ENCODE measurements at regions not wholly inside any gene's neighbourhood (a gene's known extent, or its start where the extent isn't known, plus 50 kb on each side); places are given as distances from the start of the nearest gene placed in this dataset.

DNA sequence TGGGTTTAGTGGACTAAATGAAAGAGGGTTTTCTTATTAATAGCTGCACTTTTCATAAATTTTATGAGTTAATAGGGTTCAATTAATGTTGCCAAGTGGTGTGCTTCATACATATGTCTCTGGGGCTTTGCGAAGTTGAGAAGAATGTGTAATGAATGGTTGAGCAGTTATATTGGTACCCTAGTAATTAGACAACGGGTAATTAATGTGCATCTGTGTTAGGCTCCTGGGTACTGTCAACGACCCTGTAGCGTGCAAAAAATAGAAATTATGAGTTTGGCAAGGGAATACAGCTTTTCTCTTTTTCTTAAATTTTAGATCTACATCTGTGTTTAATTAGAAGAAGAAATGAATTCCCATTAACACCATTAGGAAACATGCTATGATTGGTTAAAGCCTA is 1027.7 kb downstream of the ARAP2 start:
- intact Hi-C loops (cut with micrococcal nuclease): no loop called here
- Mint-ChIP-seq H3K4me3 (no peak overlapping the region), H3K9me3 (no peaks in the 10 kb centered on the region), H3K4me1 (no peaks in the 10 kb centered on the region), H3K27ac (no peak overlapping the region), H3K36me3 (ENCODE audit: low read depth) (no peaks in the 10 kb centered on the region), H3K27me3 (no peaks in the 10 kb centered on the region)
- no peak for DNase-seq

DNA sequence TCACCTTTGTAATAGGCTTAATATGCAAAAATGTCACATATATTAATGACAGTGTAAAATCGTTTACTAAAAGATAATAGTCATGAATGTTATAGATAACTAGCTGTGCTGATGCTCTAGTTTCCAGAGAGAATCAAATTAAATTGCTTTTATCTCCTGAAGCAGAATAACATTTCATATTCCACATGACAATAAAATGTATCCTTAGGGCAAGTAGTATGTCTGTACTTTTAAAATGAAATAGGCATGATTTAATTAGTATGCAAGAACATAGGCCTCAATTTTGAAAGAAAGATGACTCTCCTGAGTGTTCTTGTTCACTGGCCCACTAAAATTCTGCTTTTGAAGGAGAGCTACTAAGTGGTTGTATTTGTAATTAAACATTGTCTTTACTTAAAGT is 1027.0 kb downstream of the ARAP2 start:
- Mint-ChIP-seq H3K27me3 (no peaks in the 10 kb centered on the region), H3K36me3 (ENCODE audit: low read depth) (no peaks in the 10 kb centered on the region), H3K27ac (no peak overlapping the region), H3K9me3 (no peaks in the 10 kb centered on the region), H3K4me3 (no peak overlapping the region), H3K4me1 (no peaks in the 10 kb centered on the region)
- intact Hi-C loops (cut with micrococcal nuclease): no loop called here
- no peak for DNase-seq

DNA sequence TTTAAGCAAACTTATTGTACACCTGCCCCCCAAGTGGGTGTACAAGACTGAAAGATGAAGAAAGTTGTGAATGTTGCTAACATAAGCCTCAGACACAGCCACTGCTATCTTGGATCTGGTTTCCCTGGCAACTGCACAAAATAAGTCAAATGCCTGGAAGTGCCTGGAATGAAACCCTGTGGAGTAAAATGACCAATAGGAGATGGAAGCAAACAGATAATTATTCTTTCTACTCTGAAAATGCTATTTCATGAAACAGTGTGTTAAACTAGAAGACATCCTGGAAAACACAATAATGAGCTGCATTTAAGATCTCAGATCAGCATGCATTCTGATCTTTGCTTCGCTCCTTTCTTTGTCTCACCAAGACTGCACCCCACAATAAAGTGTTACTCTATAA is 1016.0 kb downstream of the ARAP2 start:
- Mint-ChIP-seq H3K36me3 (ENCODE audit: low read depth) (no peaks in the 10 kb centered on the region), H3K4me3 (no peak overlapping the region), H3K4me1 (no peaks in the 10 kb centered on the region), H3K27me3 (no peaks in the 10 kb centered on the region), H3K9me3 (no peaks in the 10 kb centered on the region), H3K27ac (no peak overlapping the region)
- intact Hi-C loops (cut with micrococcal nuclease): no loop called here
- no peak for DNase-seq

DNA sequence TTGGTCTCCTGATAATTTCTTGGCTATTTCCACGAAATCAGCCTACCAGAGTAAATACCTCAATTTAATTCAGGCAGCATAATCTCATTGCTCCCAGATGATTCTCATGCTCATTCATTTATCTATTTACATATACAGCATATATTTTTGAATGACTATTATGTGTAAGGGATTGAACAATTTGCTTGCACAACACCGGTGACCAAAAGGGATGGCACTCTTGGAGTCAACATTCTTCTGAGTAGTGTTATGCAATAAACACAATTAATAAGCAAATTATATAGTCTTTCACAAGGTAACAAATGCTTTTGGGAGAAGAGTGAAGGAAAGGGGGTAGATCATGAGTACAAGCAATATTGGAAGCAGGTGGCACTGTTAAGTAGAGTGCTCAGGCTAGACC is 1015.3 kb downstream of the ARAP2 start:
- Mint-ChIP-seq H3K4me3 (no peak overlapping the region), H3K36me3 (ENCODE audit: low read depth) (no peaks in the 10 kb centered on the region), H3K27ac (no peak overlapping the region), H3K4me1 (no peaks in the 10 kb centered on the region), H3K27me3 (no peaks in the 10 kb centered on the region), H3K9me3 (no peaks in the 10 kb centered on the region)
- intact Hi-C loops (cut with micrococcal nuclease): no loop called here
- DNase-seq: no peak

DNA sequence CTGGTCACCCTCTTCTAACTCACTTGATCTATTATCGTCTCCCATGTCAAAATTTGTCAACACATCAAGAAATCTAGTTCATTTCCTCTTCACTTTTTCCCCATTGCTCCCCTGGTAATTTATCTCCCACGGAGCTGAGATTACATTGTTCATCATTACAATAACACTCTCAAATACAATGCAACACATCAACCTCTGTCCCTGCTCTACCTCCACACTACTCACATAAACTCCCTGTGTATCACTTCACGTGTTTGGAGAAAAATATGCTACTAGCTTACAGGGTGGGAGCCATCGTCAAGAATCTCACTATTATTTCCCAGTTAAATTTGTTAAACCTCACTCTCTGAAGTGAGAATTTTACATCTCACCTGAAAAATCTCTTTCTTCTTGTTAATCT is 1006.4 kb downstream of the ARAP2 start:
- no peaks in the 10 kb centered on the region for H3K36me3 Mint-ChIP-seq (ENCODE audit: low read depth)
- no peak for DNase-seq
- no peak overlapping the region for H3K4me3 Mint-ChIP-seq
- H3K27ac Mint-ChIP-seq: no peak overlapping the region
- H3K4me1 Mint-ChIP-seq: no peaks in the 10 kb centered on the region
- no peaks in the 10 kb centered on the region for H3K27me3 Mint-ChIP-seq
- peaks cover 3% of the 10 kb centered on the region for H3K9me3 Mint-ChIP-seq
- intact Hi-C loops (cut with micrococcal nuclease): no loop called here

DNA sequence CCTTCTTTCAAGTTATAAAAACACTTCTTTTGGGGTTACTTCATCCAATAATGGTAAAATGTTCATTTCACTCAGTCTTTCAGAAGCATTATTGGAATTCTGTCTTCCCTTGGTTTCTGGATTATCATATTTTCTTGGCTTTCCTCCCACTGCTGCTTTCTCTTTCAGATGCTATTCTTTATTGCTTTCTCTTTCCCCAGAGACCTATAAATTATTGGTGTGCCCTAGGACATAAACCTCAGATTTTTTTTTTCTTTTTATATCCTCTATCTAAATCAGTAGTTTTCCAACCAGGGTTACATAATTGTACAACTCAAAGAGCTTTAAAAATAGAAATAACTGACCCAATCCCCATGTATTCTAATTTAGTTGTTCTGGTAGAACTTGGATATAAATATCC is 1005.5 kb downstream of the ARAP2 start:
- no peak for DNase-seq
- Mint-ChIP-seq H3K9me3 (peaks cover 3% of the 10 kb centered on the region), H3K4me1 (no peaks in the 10 kb centered on the region), H3K27ac (no peak overlapping the region), H3K4me3 (no peak overlapping the region), H3K36me3 (ENCODE audit: low read depth) (no peaks in the 10 kb centered on the region), H3K27me3 (no peaks in the 10 kb centered on the region)
- intact Hi-C loops (cut with micrococcal nuclease): no loop called here

DNA sequence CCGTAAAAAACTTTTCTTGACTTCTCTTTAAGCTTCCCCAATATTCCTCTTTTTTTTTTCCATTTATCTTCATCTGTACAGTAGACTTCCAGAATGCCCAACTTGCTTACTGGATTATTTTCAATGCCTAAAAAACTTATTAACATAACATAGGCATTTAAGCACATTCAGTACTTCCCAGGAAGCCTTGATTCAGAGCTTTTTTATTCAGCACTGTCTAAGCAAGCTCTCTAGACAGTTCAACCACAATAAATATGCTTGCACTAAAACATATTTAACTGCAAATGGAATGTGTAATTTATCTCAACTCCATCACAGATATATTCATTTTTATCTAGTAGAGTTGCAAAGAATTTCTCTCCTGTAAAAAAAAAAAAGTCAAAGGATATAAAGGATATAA is 997.8 kb downstream of the ARAP2 start:
- intact Hi-C loops (cut with micrococcal nuclease): no loop called here
- H3K4me3 Mint-ChIP-seq: no peak overlapping the region

DNA sequence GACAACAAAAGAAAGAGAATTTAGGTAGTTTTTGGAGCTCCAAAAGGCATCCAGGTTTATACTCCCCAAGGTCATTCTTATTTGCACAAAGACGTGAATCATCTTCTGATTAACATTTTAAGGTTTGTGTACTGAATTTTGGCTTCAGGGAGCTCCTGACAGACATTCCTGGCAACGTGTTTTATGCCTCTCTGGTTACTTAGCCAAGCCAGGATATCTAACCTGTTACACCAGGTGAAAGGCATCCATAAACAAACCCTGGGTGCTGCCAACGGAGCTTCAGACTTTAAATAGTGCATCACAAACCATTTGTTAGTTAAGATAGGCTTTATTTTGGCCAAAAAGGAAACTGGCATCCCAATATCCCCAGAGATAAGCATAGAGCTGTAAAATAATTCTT is 997.3 kb downstream of the ARAP2 start:
- no peaks in the 10 kb centered on the region for H3K4me1 Mint-ChIP-seq
- DNase-seq: no peak
- H3K36me3 Mint-ChIP-seq (ENCODE audit: low read depth): no peaks in the 10 kb centered on the region
- intact Hi-C loops (cut with micrococcal nuclease): no loop called here
- no peak overlapping the region for H3K27ac Mint-ChIP-seq
- H3K27me3 Mint-ChIP-seq: no peaks in the 10 kb centered on the region
- no peak overlapping the region for H3K4me3 Mint-ChIP-seq
- no peaks in the 10 kb centered on the region for H3K9me3 Mint-ChIP-seq

More for the DNA sequence above, 997.8 kb downstream of the ARAP2 start:
- Mint-ChIP-seq H3K9me3 (no peaks in the 10 kb centered on the region), H3K27ac (no peak overlapping the region), H3K4me1 (no peaks in the 10 kb centered on the region), H3K36me3 (ENCODE audit: low read depth) (no peaks in the 10 kb centered on the region), H3K27me3 (no peaks in the 10 kb centered on the region)
- no peak for DNase-seq

DNA sequence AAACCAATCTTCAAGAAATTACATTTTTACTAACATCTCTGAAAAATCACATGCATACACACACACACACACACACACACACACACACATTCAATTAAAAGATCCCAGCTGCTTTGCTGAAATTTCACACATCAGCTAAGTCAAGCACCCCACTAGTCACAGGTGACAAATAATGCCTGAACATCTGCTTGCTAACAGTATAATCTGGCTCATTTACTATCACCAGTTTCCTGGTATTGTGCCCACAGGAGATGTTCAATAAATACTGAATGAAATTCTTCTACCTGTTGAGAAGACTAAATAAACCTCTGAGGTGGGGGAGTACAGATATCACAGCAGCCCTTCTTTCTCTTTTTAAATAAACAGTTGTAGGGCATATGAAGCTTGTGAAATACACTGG is 994.0 kb downstream of the ARAP2 start:
- Mint-ChIP-seq H3K4me1 (no peaks in the 10 kb centered on the region), H3K27ac (no peak overlapping the region), H3K4me3 (no peak overlapping the region), H3K27me3 (no peaks in the 10 kb centered on the region), H3K9me3 (no peaks in the 10 kb centered on the region), H3K36me3 (ENCODE audit: low read depth) (no peaks in the 10 kb centered on the region)
- intact Hi-C loops (cut with micrococcal nuclease): no loop called here
- DNase-seq: no peak

DNA sequence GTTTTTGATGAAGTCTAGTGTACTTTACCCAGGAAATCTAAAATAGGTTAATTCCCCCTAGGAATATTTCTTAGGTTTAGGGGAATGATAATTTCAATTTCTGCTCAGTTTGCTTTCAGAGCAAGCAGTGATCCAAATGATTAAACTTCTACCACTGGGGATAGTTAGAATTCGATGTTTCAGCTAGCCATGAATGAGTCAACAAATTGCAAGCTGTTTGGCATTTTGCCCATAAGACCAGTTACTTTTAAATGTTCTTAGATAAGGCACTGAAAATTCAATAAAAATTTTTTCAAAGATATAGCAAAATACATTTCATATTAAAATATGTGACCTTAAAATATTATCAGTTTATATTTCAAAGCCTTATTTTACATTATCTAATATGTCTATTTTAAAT is 993.6 kb downstream of the ARAP2 start:
- no peak overlapping the region for H3K4me3 Mint-ChIP-seq
- H3K36me3 Mint-ChIP-seq (ENCODE audit: low read depth): no peaks in the 10 kb centered on the region
- H3K27me3 Mint-ChIP-seq: no peaks in the 10 kb centered on the region
- H3K27ac Mint-ChIP-seq: no peak overlapping the region
- H3K4me1 Mint-ChIP-seq: no peaks in the 10 kb centered on the region
- no peaks in the 10 kb centered on the region for H3K9me3 Mint-ChIP-seq
- no peak for DNase-seq
- intact Hi-C loops (cut with micrococcal nuclease): no loop called here

DNA sequence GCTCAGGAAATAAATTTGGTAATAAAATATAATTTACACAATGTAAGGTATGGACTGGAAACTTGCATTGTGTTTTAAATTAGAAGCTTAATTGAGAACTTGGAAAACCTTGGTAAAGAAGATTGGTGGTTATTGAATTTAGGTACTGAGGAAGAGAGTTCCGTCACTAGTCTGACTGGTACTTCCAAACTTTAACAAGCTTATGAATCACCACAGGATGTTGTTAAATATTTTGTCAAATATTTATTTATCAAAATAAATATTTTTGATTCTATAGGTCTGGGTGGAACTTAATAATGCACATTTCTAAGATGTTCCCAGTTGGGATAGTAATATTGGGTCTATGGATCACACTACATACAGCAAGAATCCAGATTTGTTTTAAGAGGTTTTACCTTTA is 992.2 kb downstream of the ARAP2 start:
- H3K27me3 Mint-ChIP-seq: no peaks in the 10 kb centered on the region
- no peaks in the 10 kb centered on the region for H3K4me1 Mint-ChIP-seq
- no peak for DNase-seq
- H3K36me3 Mint-ChIP-seq (ENCODE audit: low read depth): no peaks in the 10 kb centered on the region
- H3K27ac Mint-ChIP-seq: no peak overlapping the region
- no peak overlapping the region for H3K4me3 Mint-ChIP-seq
- H3K9me3 Mint-ChIP-seq: no peaks in the 10 kb centered on the region
- intact Hi-C loops (cut with micrococcal nuclease): no loop called here

DNA sequence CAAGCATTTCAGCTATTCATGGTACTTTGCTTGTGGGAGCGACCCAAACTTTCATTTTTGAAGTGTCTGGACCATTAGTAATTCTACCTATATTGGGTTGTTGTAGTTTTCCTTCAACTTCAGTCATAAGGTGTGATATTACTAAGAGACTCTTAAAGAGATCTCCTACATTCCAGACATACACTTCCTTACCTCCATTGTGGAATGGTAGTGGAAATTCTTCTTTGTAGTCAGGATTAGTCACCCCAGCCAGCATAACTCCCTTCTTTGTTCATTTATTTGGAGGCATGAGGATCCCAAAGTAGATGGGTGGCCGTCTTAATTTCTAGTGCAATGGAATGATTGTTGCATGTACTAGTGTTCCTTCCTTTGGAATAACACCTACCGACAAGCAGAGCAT is 991.4 kb downstream of the ARAP2 start:
- no peak overlapping the region for H3K4me3 Mint-ChIP-seq
- H3K36me3 Mint-ChIP-seq (ENCODE audit: low read depth): no peaks in the 10 kb centered on the region
- H3K27me3 Mint-ChIP-seq: no peaks in the 10 kb centered on the region
- H3K27ac Mint-ChIP-seq: no peak overlapping the region
- H3K9me3 Mint-ChIP-seq: no peaks in the 10 kb centered on the region
- H3K4me1 Mint-ChIP-seq: no peaks in the 10 kb centered on the region
- intact Hi-C loops (cut with micrococcal nuclease): no loop called here
- no peak for DNase-seq

DNA sequence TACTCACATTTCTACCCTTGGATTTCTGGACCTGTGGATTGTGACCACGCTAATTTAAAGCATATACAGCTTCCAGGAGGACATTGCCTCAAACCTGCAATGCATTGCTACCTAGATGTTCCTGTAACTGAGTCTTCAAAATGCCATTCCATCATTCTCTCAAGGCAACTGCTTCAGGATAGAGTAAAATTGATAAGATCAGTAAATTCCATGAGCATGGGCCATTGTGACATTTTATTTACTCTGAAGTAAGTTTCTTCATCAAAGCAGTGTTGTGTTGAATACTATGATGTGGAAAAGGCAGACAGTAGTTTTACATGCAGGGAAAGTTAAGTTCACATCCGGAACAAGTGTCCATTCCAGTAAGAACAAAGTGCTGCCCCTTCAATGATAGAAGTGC is 991.0 kb downstream of the ARAP2 start:
- Mint-ChIP-seq H3K4me3 (no peak overlapping the region), H3K4me1 (no peaks in the 10 kb centered on the region), H3K27ac (no peak overlapping the region), H3K27me3 (no peaks in the 10 kb centered on the region), H3K9me3 (no peaks in the 10 kb centered on the region), H3K36me3 (ENCODE audit: low read depth) (no peaks in the 10 kb centered on the region)
- intact Hi-C loops (cut with micrococcal nuclease): no loop called here
- no peak for DNase-seq

DNA sequence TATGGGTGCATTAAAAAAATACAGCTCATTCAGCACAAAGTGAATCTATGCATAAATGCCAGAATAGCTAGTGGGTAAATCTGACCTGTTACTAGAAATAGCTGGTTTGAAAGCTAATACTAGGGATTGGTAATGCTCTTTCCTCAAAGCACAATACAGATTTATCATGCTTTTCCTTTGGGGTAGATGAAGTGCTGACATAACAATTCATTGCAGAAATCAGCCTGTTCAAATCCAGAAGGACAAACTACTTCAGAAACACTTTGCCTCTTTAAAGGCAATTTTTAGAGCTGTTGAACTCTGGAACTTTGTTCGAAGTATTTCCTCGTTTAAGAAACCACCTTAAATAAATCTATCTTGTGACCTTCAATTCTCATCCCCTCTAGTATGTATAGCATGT is 957.9 kb downstream of the ARAP2 start:
- H3K27ac Mint-ChIP-seq: no peak overlapping the region
- H3K27me3 Mint-ChIP-seq: no peaks in the 10 kb centered on the region
- no peaks in the 10 kb centered on the region for H3K36me3 Mint-ChIP-seq (ENCODE audit: low read depth)
- no peak for DNase-seq
- intact Hi-C loops (cut with micrococcal nuclease): no loop called here
- no peak overlapping the region for H3K4me3 Mint-ChIP-seq
- H3K9me3 Mint-ChIP-seq: no peaks in the 10 kb centered on the region
- H3K4me1 Mint-ChIP-seq: no peaks in the 10 kb centered on the region

DNA sequence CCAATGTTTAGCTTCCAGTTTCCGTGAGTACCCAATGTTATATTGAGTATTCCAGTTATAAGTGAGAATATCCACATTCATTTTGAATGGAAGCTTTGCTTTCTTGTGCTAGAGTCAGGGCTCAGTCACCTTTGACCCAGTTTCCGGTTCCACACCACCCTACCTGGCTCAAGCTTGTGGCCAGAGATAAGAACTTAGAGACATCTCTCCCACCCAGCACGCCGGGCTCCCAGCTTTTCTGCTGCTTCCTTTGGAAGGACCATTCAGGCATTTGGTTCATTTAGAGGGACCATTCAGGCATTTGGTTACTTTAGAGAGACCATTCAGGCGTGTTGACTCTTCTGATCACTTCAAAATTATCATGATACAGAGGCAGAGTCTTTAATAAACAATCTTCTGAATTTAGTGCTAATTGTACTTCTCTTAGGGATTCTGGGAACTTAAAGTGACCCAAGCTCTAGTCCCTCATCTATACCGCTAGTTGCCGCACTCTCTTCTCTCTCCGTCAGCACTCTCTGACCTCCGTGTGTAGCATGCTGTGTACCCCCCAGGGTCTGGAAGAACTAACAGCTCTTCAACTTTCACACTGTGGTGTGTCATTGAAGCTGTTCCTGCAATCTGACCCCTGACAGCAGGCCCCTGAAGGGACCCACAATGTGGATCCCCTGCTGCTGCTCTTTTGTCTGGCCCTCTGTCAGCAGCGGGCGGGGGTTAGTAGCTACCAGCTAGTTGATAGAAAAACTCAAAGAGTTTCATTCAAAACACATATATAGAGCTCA is 943.1 kb downstream of the ARAP2 start:
- Mint-ChIP-seq H3K27me3 (no peaks in the 10 kb centered on the region), H3K27ac (no peak overlapping the region), H3K9me3 (no peaks in the 10 kb centered on the region), H3K36me3 (ENCODE audit: low read depth) (no peaks in the 10 kb centered on the region), H3K4me1 (no peaks in the 10 kb centered on the region), H3K4me3 (no peak overlapping the region)
- intact Hi-C loops (cut with micrococcal nuclease): no loop called here
- no peak for DNase-seq
